GM23338 (cell line): ENCODE measurements at regions not wholly inside any gene's neighbourhood (a gene's known extent, or its start where the extent isn't known, plus 50 kb on each side); places are given as distances from the start of the nearest gene placed in this dataset.

Experiments
- CREB1 ChIP-seq: fragments of 250-450 bp; sonication (Bioruptor Pico); IDR thresholded peaks from 2 replicates; pipeline ENCODE4 v1.5.0; 2020; ENCODE audit warnings: low read depth, mild to moderate bottlenecking, moderate library complexity
- CTCF ChIP-seq, 2 experiments: fragments of 200-600 bp in 1 of 2; sonication (generic) in 1 of 2; conservative IDR thresholded peaks; 2 replicates each; pipeline versions ENCODE4 v1.5.1 to v1.6.1; 2016 to 2017; ENCODE audit warnings: antibody characterized with exemption in 2 of 2, low read depth in 2 of 2, mild to moderate bottlenecking in 2 of 2, moderate library complexity in 1 of 2
- ETS1 ChIP-seq: IDR thresholded peaks from 2 replicates; pipeline ENCODE4 v1.6.1; 2016; ENCODE audit warnings: antibody characterized with exemption
- EZH2 ChIP-seq: fragments of 200-600 bp; sonication (generic); IDR thresholded peaks from one replicate; pipeline ENCODE4 v1.8.0; 2017; ENCODE audit warnings: antibody characterized with exemption, mild to moderate bottlenecking, low read depth; ENCODE audit not compliant: unreplicated experiment
- POLR2AphosphoS5 ChIP-seq: IDR thresholded peaks from 2 replicates; pipeline ENCODE4 v1.6.1; 2016; ENCODE audit warnings: antibody characterized with exemption, low read depth
- TF ChIP-seq, protein P1 (sequence below): IDR thresholded peaks from one replicate; pipeline ENCODE4 v1.6.1; 2018; ENCODE audit warnings: antibody characterized with exemption; ENCODE audit not compliant: unreplicated experiment

DNA sequence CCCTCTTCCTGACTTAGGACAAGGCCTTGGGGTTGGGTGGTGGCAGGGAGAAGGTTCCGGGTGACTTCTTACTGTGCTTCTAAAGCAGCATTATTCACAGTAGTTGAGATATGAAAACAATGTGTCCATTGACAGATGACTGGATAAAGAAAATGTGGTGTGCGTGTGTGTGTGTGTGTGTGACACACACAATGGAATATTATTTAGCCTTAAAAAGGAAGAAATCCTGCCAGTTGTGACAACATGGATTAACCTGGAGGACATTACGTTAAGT lies 128.1 kb upstream of the RASGRP1 start:
- TF ChIP-seq CTCF (conservative IDR thresholded peaks at IDR 0.05; ENCODE audit: low read depth in 2 of 2) (no peak), POLR2AphosphoS5 (no peak), EZH2 (no peak), CREB1 (CRISPR knock-in tag) (no peak), ETS1 (no peak)
- TF ChIP-seq, protein P1, sequence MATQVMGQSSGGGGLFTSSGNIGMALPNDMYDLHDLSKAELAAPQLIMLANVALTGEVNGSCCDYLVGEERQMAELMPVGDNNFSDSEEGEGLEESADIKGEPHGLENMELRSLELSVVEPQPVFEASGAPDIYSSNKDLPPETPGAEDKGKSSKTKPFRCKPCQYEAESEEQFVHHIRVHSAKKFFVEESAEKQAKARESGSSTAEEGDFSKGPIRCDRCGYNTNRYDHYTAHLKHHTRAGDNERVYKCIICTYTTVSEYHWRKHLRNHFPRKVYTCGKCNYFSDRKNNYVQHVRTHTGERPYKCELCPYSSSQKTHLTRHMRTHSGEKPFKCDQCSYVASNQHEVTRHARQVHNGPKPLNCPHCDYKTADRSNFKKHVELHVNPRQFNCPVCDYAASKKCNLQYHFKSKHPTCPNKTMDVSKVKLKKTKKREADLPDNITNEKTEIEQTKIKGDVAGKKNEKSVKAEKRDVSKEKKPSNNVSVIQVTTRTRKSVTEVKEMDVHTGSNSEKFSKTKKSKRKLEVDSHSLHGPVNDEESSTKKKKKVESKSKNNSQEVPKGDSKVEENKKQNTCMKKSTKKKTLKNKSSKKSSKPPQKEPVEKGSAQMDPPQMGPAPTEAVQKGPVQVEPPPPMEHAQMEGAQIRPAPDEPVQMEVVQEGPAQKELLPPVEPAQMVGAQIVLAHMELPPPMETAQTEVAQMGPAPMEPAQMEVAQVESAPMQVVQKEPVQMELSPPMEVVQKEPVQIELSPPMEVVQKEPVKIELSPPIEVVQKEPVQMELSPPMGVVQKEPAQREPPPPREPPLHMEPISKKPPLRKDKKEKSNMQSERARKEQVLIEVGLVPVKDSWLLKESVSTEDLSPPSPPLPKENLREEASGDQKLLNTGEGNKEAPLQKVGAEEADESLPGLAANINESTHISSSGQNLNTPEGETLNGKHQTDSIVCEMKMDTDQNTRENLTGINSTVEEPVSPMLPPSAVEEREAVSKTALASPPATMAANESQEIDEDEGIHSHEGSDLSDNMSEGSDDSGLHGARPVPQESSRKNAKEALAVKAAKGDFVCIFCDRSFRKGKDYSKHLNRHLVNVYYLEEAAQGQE: no peak
